ENCODE measurements at regions not wholly inside any gene's neighbourhood (a gene's known extent, or its start where the extent isn't known, plus 50 kb on each side); places are given as distances from the start of the nearest gene placed in this dataset.

DNA sequence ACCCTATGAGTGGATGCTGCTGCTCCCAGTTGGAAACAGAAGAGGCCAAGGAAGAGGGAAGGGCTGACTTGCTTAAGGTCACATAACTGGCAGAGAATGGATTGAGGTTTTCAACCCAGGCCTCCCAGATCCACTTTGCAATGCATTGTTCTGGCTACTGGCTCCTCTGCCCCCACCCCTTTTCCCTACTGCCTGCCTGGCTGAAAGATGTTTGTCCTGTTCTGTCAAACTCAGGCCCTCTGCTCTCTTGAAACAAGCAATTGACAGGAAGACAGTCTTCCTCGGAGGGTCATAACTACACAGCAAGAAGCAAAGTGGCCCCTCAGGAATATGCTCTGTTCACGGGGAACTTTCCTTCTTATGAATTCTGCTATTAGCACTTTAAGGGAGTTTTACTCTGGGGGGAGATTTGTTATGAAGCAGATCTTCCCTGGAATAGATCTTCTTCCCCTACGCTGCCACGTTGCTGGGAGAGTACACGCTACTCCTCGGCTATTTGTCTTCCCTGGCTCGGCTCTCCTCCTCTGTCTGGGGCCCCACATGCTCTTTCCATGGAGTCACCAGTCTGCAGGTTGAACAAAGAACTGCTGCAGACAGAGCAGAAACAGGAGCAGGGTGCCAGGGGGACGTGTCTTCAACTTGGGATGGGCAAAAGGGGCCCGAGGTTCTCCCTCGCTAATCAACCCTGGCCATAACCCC, 436.1 kb downstream of the TYW1 start:
- TF ChIP-seq, protein P1, sequence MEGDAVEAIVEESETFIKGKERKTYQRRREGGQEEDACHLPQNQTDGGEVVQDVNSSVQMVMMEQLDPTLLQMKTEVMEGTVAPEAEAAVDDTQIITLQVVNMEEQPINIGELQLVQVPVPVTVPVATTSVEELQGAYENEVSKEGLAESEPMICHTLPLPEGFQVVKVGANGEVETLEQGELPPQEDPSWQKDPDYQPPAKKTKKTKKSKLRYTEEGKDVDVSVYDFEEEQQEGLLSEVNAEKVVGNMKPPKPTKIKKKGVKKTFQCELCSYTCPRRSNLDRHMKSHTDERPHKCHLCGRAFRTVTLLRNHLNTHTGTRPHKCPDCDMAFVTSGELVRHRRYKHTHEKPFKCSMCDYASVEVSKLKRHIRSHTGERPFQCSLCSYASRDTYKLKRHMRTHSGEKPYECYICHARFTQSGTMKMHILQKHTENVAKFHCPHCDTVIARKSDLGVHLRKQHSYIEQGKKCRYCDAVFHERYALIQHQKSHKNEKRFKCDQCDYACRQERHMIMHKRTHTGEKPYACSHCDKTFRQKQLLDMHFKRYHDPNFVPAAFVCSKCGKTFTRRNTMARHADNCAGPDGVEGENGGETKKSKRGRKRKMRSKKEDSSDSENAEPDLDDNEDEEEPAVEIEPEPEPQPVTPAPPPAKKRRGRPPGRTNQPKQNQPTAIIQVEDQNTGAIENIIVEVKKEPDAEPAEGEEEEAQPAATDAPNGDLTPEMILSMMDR (conservative IDR thresholded peaks at IDR 0.05) = no peak
- no peak for TF ChIP-seq ZFX (IDR thresholded peaks at IDR 0.05)

All from C4-2B (cell line).